ENCODE measurements at regions not wholly inside any gene's neighbourhood (a gene's known extent, or its start where the extent isn't known, plus 50 kb on each side); places are given as distances from the start of the nearest gene placed in this dataset.
A peak's percentile ranks its signal among the peaks of the same experiment; 100 is the strongest.

- Histone ChIP-seq H3K9me3 (no peaks in the 10 kb centered on the region), H3K9ac (ENCODE audit: low read depth in 2 of 2, low read length in 2 of 2) (no peak overlapping the region), H3K4me3 (no peak overlapping the region), H3K4me1 (no peaks in the 10 kb centered on the region), H3K27ac (no peak overlapping the region), H3K27me3 (no peaks in the 10 kb centered on the region), H3K36me3 (no peaks in the 10 kb centered on the region)
- TF ChIP-seq, protein P1, sequence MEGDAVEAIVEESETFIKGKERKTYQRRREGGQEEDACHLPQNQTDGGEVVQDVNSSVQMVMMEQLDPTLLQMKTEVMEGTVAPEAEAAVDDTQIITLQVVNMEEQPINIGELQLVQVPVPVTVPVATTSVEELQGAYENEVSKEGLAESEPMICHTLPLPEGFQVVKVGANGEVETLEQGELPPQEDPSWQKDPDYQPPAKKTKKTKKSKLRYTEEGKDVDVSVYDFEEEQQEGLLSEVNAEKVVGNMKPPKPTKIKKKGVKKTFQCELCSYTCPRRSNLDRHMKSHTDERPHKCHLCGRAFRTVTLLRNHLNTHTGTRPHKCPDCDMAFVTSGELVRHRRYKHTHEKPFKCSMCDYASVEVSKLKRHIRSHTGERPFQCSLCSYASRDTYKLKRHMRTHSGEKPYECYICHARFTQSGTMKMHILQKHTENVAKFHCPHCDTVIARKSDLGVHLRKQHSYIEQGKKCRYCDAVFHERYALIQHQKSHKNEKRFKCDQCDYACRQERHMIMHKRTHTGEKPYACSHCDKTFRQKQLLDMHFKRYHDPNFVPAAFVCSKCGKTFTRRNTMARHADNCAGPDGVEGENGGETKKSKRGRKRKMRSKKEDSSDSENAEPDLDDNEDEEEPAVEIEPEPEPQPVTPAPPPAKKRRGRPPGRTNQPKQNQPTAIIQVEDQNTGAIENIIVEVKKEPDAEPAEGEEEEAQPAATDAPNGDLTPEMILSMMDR (IDR thresholded peaks at IDR 0.05), result no peak
- intact Hi-C loops (cut with DNase I), result no loop called here
- no peak for DNase-seq
Observed at GRCh38 chr13:72244788-72245187, 377.8 kb upstream of the DACH1 start.

DNA sequence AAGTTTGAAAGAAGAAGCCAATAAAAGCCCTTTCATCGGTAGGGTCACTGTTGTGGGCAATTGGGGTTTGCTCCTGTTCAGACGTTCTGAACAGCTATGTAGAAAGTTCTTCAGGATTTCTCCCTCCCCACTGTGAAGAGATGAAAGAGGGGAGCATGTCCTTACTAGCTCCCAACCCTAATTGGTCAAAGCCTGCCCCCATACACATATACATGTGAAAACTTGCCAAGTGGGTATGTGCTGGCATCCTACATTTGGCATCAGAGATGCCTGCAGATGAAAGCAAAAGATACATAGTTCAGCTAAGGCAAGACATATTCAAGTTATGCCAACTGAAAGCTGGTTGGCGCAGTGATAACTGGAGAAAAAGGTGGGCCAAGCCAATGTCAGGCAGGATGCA, 363.1 kb upstream of the DACH1 start:
- Histone ChIP-seq H3K9ac (ENCODE audit: low read depth in 2 of 2, low read length in 2 of 2) (no peak overlapping the region), H3K27ac (no peak overlapping the region), H3K4me1 (no peaks in the 10 kb centered on the region), H3K36me3 (no peaks in the 10 kb centered on the region), H3K4me3 (no peak overlapping the region), H3K9me3 (no peaks in the 10 kb centered on the region), H3K27me3 (no peaks in the 10 kb centered on the region)
- DNase-seq, result no peak
- TF ChIP-seq, protein P1 (IDR thresholded peaks at IDR 0.05), result no peak
- intact Hi-C loops (cut with DNase I), result no loop called here

- TF ChIP-seq, protein P1 (IDR thresholded peaks at IDR 0.05), result no peak
- no peaks in the 10 kb centered on the region for H3K36me3 ChIP-seq
- no peak overlapping the region for H3K9ac ChIP-seq (ENCODE audit: low read depth in 2 of 2, low read length in 2 of 2)
- no peaks in the 10 kb centered on the region for H3K4me1 ChIP-seq
- H3K27me3 ChIP-seq, result no peaks in the 10 kb centered on the region
- intact Hi-C loops (cut with DNase I), result no loop called here
- H3K9me3 ChIP-seq, result no peaks in the 10 kb centered on the region
- H3K4me3 ChIP-seq, result no peak overlapping the region
- H3K27ac ChIP-seq, result no peak overlapping the region
- DNase-seq, result no peak
Observed at GRCh38 chr13:72229067-72229466, 362.1 kb upstream of the DACH1 start.

DNA sequence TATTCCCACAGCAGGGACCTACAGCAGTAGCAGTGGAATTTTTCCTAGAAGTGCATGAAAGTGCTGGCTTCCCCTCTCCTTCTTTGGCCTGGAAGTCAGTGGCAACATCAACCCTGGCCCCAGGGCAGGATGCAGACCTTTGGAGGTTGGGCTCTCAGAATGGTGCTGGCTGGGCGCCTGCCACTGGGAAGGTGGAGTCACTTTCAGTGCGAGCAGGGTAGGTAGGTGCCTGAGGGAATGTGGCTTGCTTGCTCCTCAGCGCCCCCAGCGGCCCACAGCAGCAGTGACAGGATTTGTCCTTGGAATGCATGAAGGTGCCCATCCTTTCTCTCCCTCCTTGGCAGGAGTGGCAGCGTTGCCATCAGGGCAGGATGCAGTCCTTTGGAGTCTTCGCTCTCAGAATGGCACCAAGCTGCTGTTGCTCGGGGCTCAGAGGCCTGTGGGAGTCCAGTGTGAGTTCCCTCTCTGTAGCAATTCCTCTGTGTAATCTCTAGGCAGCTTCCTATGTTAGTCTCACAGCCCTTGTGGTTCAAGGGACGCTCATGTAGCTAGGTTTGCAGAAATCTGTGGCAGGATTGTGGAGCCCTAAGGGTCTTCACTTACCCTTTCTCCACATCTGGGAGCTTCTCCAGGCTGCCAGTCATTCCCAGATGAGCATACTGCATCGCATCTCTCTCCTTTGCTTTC, 354.4 kb upstream of the DACH1 start:
- DNase-seq, result peak; percentile 39
- Histone ChIP-seq H3K4me1 (no peaks in the 10 kb centered on the region), H3K36me3 (no peaks in the 10 kb centered on the region), H3K27ac (no peak overlapping the region), H3K4me3 (no peak overlapping the region), H3K9me3 (no peaks in the 10 kb centered on the region), H3K9ac (ENCODE audit: low read depth in 2 of 2, low read length in 2 of 2) (no peak overlapping the region), H3K27me3 (no peaks in the 10 kb centered on the region)
- TF ChIP-seq, protein P1 (IDR thresholded peaks at IDR 0.05), result peak; percentile 54
- intact Hi-C loops (cut with DNase I), result no loop called here

GRCh38 chr13:72218966-72219365, 352.0 kb upstream of the DACH1 start:
- no peak overlapping the region for H3K9ac ChIP-seq (ENCODE audit: low read depth in 2 of 2, low read length in 2 of 2)
- DNase-seq, result no peak
- no peak overlapping the region for H3K27ac ChIP-seq
- intact Hi-C loops (cut with DNase I), result no loop called here
- no peaks in the 10 kb centered on the region for H3K4me1 ChIP-seq
- no peaks in the 10 kb centered on the region for H3K9me3 ChIP-seq
- no peaks in the 10 kb centered on the region for H3K27me3 ChIP-seq
- no peak overlapping the region for H3K4me3 ChIP-seq
- H3K36me3 ChIP-seq, result no peaks in the 10 kb centered on the region
- TF ChIP-seq, protein P1 (IDR thresholded peaks at IDR 0.05), result no peak

All from colonic mucosa (tissue), 4 donors.